PC-3 (cell line): ENCODE measurements at regions not wholly inside any gene's neighbourhood (a gene's known extent, or its start where the extent isn't known, plus 50 kb on each side); places are given as distances from the start of the nearest gene placed in this dataset.
"Not testable (repeated sequence)": the region's sequence is repeated elsewhere in the genome, so short reads cannot be mapped to it uniquely, and the experiment has no call there.

ENCODE experiments used
- ATAC-seq: fragments of 200-7000 bp; cut with Tn5 transposase; 2 replicates; pipeline ENCODE4 v1.9.1; 2020; ENCODE audit warnings: mild to moderate bottlenecking, moderate library complexity
- BruUV-seq: library from RNA; stranded (reverse); fragments of 400-500 nt; replicated peaks from 2 replicates; lab custom pipeline; 2021; lab: Mats Ljungman, UMichigan
- CTCF ChIA-PET: fragments of 300-600 bp; sonication (Branson Sonifier 250); formaldehyde crosslinking; loops from one replicate; lab custom pipeline; 2022; ENCODE audit warnings: antibody characterized with exemption; lab: Charles Lee
- POLR2A ChIA-PET: fragments of 300-600 bp; sonication (Branson Sonifier 250); formaldehyde crosslinking; loops from one replicate; lab custom pipeline; 2022; ENCODE audit warnings: antibody characterized with exemption; ENCODE audit not compliant: unreplicated experiment; lab: Charles Lee
- DNase-seq: peaks from one replicate; pipeline ENCODE4 v3.0.0-alpha.2; 2015
- H2AFZ ChIP-seq: fragments of 300-600 bp; sonication (generic); 2 replicates; pipeline ENCODE4 v1.6.0; 2016; ENCODE audit warnings: antibody characterized with exemption, low read length
- H3F3A ChIP-seq: fragments of 300-600 bp; sonication (generic); one replicate; pipeline ENCODE4 v1.6.0; 2017; ENCODE audit warnings: antibody characterized with exemption, low read length, control low read depth, mild to moderate bottlenecking; ENCODE audit not compliant: unreplicated experiment
- H3K27ac ChIP-seq: fragments of 300-600 bp; sonication (generic); 2 replicates; pipeline ENCODE4 v1.5.1; 2016; ENCODE audit warnings: mild to moderate bottlenecking, low read length
- H3K27me3 ChIP-seq: fragments of 300-600 bp; sonication (generic); 2 replicates; pipeline ENCODE4 v1.6.1; 2016; ENCODE audit warnings: low read length, mixed read lengths
- H3K36me3 ChIP-seq: fragments of 300-600 bp; sonication (generic); 2 replicates; pipeline ENCODE4 v1.6.1; 2016; ENCODE audit warnings: low read depth, mixed run types, low read length, mixed read lengths
- H3K4me1 ChIP-seq: fragments of 300-600 bp; sonication (generic); 2 replicates; pipeline ENCODE4 v1.5.1; 2016; ENCODE audit warnings: low read length; ENCODE audit not compliant: insufficient read depth
- H3K4me2 ChIP-seq: fragments of 300-600 bp; sonication (generic); 2 replicates; pipeline ENCODE4 v1.6.0; 2016; ENCODE audit warnings: low read length
- H3K4me3 ChIP-seq: fragments of 300-600 bp; sonication (generic); 2 replicates; pipeline ENCODE4 v1.5.1; 2016; ENCODE audit warnings: mild to moderate bottlenecking, low read length, mixed read lengths
- H3K79me2 ChIP-seq: fragments of 300-600 bp; sonication (generic); 2 replicates; pipeline ENCODE4 v1.6.1; 2017; ENCODE audit warnings: low read length, mixed read lengths
- H3K9ac ChIP-seq: fragments of 300-600 bp; sonication (generic); 2 replicates; pipeline ENCODE4 v1.6.0; 2016; ENCODE audit warnings: mild to moderate bottlenecking, low read length
- H3K9me2 ChIP-seq: fragments of 300-600 bp; sonication (generic); replicated peaks from 2 replicates; pipeline ENCODE4 v1.6.1; 2016; ENCODE audit warnings: mixed run types, low read length, mixed read lengths
- H3K9me3 ChIP-seq: fragments of 300-600 bp; sonication (generic); 2 replicates; pipeline ENCODE4 v1.6.1; 2016; ENCODE audit warnings: low read length, mixed read lengths
- H4K20me1 ChIP-seq: fragments of 300-600 bp; sonication (generic); 2 replicates; pipeline ENCODE4 v1.6.1; 2016; ENCODE audit warnings: low read length, mixed read lengths
- CTCF ChIP-seq: fragments of 300-600 bp; sonication (generic); conservative IDR thresholded peaks from 2 replicates; pipeline ENCODE4 v1.5.1; 2017; ENCODE audit warnings: antibody characterized with exemption, low read depth, mild to moderate bottlenecking, low read length
- EZH2 ChIP-seq: fragments of 300-600 bp; sonication (generic); IDR thresholded peaks from one replicate; pipeline ENCODE4 v1.6.1; 2017; ENCODE audit warnings: antibody characterized with exemption, mild to moderate bottlenecking, low read length; ENCODE audit not compliant: unreplicated experiment
- EZH2phosphoT487 ChIP-seq: fragments of 300-600 bp; sonication (generic); IDR thresholded peaks from 2 replicates; pipeline ENCODE4 v1.6.1; 2018; ENCODE audit warnings: mild to moderate bottlenecking, antibody characterized with exemption, low read length, borderline replicate concordance
- intact Hi-C: fragments of 100-400 bp; cut with micrococcal nuclease; formaldehyde crosslinking; loops from 2 replicates; pipeline ENCODE4 v1.9.0; 2023

- H3K79me2 ChIP-seq, H4K20me1 ChIP-seq, H3K4me3 ChIP-seq, CTCF ChIA-PET, H3K9me3 ChIP-seq, H3K4me1 ChIP-seq, H3K4me2 ChIP-seq, H2AFZ ChIP-seq, H3F3A ChIP-seq, intact Hi-C loops, H3K36me3 ChIP-seq, H3K27ac ChIP-seq, DNase-seq, POLR2A ChIA-PET, ATAC-seq, H3K9ac ChIP-seq, H3K9me2 ChIP-seq, BruUV-seq, H3K27me3 ChIP-seq: not testable (repeated sequence)
Observed at GRCh38 chr4:27075603-27076002, 215.0 kb downstream of the STIM2 start.

DNA sequence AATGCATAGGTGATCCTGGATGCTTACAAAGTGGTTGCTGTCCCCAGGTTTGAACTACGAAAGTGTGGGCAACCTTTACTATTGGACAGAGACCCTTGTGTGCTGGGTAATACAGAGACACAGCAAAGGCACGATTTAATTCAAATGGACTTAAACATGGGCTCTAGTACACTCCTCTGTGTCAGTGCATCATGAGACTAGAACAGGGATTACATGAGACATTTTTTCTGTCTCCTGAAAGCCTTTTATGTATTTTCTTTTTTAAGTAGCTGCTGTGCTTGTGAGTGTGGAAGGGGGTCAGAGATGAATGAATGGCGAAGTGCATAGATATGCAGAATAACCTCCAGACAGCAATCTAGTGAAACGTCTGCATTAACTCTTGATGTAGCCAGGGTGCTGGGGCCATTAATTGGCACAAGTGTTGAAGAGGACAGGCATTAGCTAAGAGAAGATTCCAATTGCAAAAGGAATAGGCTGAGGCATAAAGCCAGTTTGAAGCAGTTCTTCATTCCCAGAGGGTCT, 218.4 kb downstream of the STIM2 start:
- no peak overlapping the region for H3K27ac ChIP-seq
- POLR2A ChIA-PET: no interaction called here
- ATAC-seq: no peak
- CTCF ChIA-PET: no interaction called here
- H3K4me1 ChIP-seq: no peaks in the 10 kb centered on the region
- H2AFZ ChIP-seq: no peak overlapping the region
- 0 out of 2 replicates have a peak, but pooled peaks cover 2% of the 10 kb centered on the region for H3K27me3 ChIP-seq
- no peak for TF ChIP-seq EZH2
- no peak for TF ChIP-seq CTCF
- TF ChIP-seq EZH2phosphoT487: no peak
- no peaks in the 10 kb centered on the region for H3F3A ChIP-seq
- H4K20me1 ChIP-seq: no peaks in the 10 kb centered on the region
- intact Hi-C loops: no loop called here
- H3K9me3 ChIP-seq: no peaks in the 10 kb centered on the region
- H3K9ac ChIP-seq: no peak overlapping the region
- BruUV-seq: no TSS peak
- no peak overlapping the region for H3K4me3 ChIP-seq
- no peaks in the 10 kb centered on the region for H3K36me3 ChIP-seq
- H3K9me2 ChIP-seq: no peaks in the 10 kb centered on the region
- no peak overlapping the region for H3K4me2 ChIP-seq
- DNase-seq: no peak
- no peaks in the 10 kb centered on the region for H3K79me2 ChIP-seq

GRCh38 chr4:27081675-27082586, 221.3 kb downstream of the STIM2 start:
- Histone ChIP-seq H2AFZ (no peak overlapping the region), H3K9me2 (no peaks in the 10 kb centered on the region), H3K9ac (no peak overlapping the region), H3F3A (no peaks in the 10 kb centered on the region), H3K4me1 (no peaks in the 10 kb centered on the region), H3K79me2 (no peaks in the 10 kb centered on the region), H4K20me1 (no peaks in the 10 kb centered on the region), H3K4me2 (no peak overlapping the region), H3K27me3 (peaks cover 16% of the 10 kb centered on the region), H3K36me3 (no peaks in the 10 kb centered on the region), H3K4me3 (no peak overlapping the region), H3K27ac (no peak overlapping the region), H3K9me3 (no peaks in the 10 kb centered on the region)
- BruUV-seq: no TSS peak
- no peak for DNase-seq
- intact Hi-C loops: no loop called here
- ChIA-PET CTCF (no interaction called here), POLR2A (no interaction called here)
- TF ChIP-seq EZH2: no peak
- TF ChIP-seq CTCF: no peak
- TF ChIP-seq EZH2phosphoT487: no peak
- ATAC-seq: no peak
